H9 (cell line): ENCODE measurements at regions not wholly inside any gene's neighbourhood (a gene's known extent, or its start where the extent isn't known, plus 50 kb on each side); places are given as distances from the start of the nearest gene placed in this dataset.

Source experiments
- DNase-seq: peaks from one replicate; pipeline ENCODE4 v3.0.0-alpha.2; 2017
- H2AFZ ChIP-seq: one replicate; pipeline ENCODE4 v1.6.1; 2013; ENCODE audit warnings: mild to moderate bottlenecking, low read length, control low read depth, moderate library complexity
- H2AK5ac ChIP-seq: 2 replicates; pipeline ENCODE4 v1.6.1; 2013; ENCODE audit warnings: low read length, control low read depth, mixed read lengths; ENCODE audit not compliant: insufficient read length
- H2BK120ac ChIP-seq: one replicate; pipeline ENCODE4 v1.6.1; 2013; ENCODE audit warnings: low read depth, mild to moderate bottlenecking, low read length, control low read depth, inconsistent platforms; ENCODE audit not compliant: poor library complexity, severe bottlenecking
- H2BK12ac ChIP-seq: 2 replicates; pipeline ENCODE4 v1.6.1; 2013; ENCODE audit warnings: low read length, control low read depth, mixed read lengths, low read depth; ENCODE audit not compliant: insufficient read length
- H2BK15ac ChIP-seq: 2 replicates; pipeline ENCODE4 v1.6.1; 2013; ENCODE audit warnings: low read depth, low read length, control low read depth
- H2BK20ac ChIP-seq: one replicate; pipeline ENCODE4 v1.6.1; 2013; ENCODE audit warnings: low read depth, mild to moderate bottlenecking, low read length, control low read depth, inconsistent platforms; ENCODE audit not compliant: poor library complexity, severe bottlenecking
- H2BK5ac ChIP-seq: 2 replicates; pipeline ENCODE4 v1.6.1; 2013; ENCODE audit warnings: low read length, control low read depth, mixed read lengths; ENCODE audit not compliant: insufficient read length
- H3K14ac ChIP-seq: 2 replicates; pipeline ENCODE4 v1.6.1; 2013; ENCODE audit warnings: low read length, control low read depth; ENCODE audit not compliant: insufficient read depth
- H3K18ac ChIP-seq: 2 replicates; pipeline ENCODE4 v1.6.1; 2013; ENCODE audit warnings: low read depth, mild to moderate bottlenecking, mixed read lengths, low read length, control low read depth; ENCODE audit not compliant: insufficient read length
- H3K23ac ChIP-seq: 2 replicates; pipeline ENCODE4 v1.6.1; 2013; ENCODE audit warnings: low read length, control low read depth, mixed read lengths, low read depth; ENCODE audit not compliant: insufficient read length
- H3K23me2 ChIP-seq: 2 replicates; pipeline ENCODE4 v1.6.1; 2013; ENCODE audit warnings: low read depth, mild to moderate bottlenecking, mixed read lengths, low read length, control low read depth; ENCODE audit not compliant: insufficient read length, poor library complexity, severe bottlenecking
- H3K27ac ChIP-seq: 2 replicates; pipeline ENCODE4 v1.5.1; 2013; ENCODE audit warnings: low read length, control low read depth, mixed read lengths, low read depth; ENCODE audit not compliant: insufficient read length
- H3K27me3 ChIP-seq: 2 replicates; pipeline ENCODE4 v1.6.1; 2013; ENCODE audit warnings: low read length, control low read depth, inconsistent platforms; ENCODE audit not compliant: insufficient read depth
- H3K4ac ChIP-seq: 2 replicates; pipeline ENCODE4 v1.6.1; 2013; ENCODE audit warnings: low read depth, mild to moderate bottlenecking, control low read depth, inconsistent platforms, low read length, moderate library complexity
- H3K4me1 ChIP-seq: 2 replicates; pipeline ENCODE4 v1.6.1; 2013; ENCODE audit warnings: low read length, control low read depth, inconsistent platforms; ENCODE audit not compliant: insufficient read depth
- H3K4me2 ChIP-seq: 2 replicates; pipeline ENCODE4 v1.6.1; 2013; ENCODE audit warnings: low read length, control low read depth, mixed read lengths; ENCODE audit not compliant: insufficient read length, insufficient read depth
- H3K56ac ChIP-seq: 2 replicates; pipeline ENCODE4 v1.6.1; 2013; ENCODE audit warnings: low read depth, mild to moderate bottlenecking, mixed read lengths, low read length, control low read depth; ENCODE audit not compliant: insufficient read length
- H3K79me1 ChIP-seq: 2 replicates; pipeline ENCODE4 v1.6.1; 2013; ENCODE audit warnings: low read depth, mild to moderate bottlenecking, moderate library complexity, low read length, control low read depth, inconsistent platforms; ENCODE audit not compliant: insufficient read depth, poor library complexity, severe bottlenecking
- H3K79me2 ChIP-seq: 2 replicates; pipeline ENCODE4 v1.6.1; 2013; ENCODE audit warnings: low read length, control low read depth, inconsistent platforms; ENCODE audit not compliant: insufficient read depth
- H3K9ac ChIP-seq: 2 replicates; pipeline ENCODE4 v1.6.1; 2013; ENCODE audit warnings: low read length, control low read depth, mixed read lengths; ENCODE audit not compliant: insufficient read length; ENCODE audit errors: extremely low read depth
- H3K9me3 ChIP-seq: one replicate; pipeline ENCODE4 v1.6.1; 2013; ENCODE audit warnings: low read depth, low read length, inconsistent platforms; ENCODE audit not compliant: control insufficient read depth
- H3T11ph ChIP-seq: one replicate; pipeline ENCODE4 v1.6.1; 2013; ENCODE audit warnings: mild to moderate bottlenecking, low read length, control low read depth, inconsistent platforms
- H4K20me1 ChIP-seq: one replicate; pipeline ENCODE4 v1.6.1; 2013; ENCODE audit not compliant: control insufficient read depth, insufficient read length, insufficient read depth
- H4K5ac ChIP-seq: 2 replicates; pipeline ENCODE4 v1.6.1; 2013; ENCODE audit warnings: low read depth, mild to moderate bottlenecking, mixed read lengths, low read length, control low read depth; ENCODE audit not compliant: insufficient read length
- H4K8ac ChIP-seq: replicated peaks from 2 replicates; pipeline ENCODE4 v1.6.1; 2013; ENCODE audit warnings: low read length, control low read depth, mixed read lengths, low read depth; ENCODE audit not compliant: insufficient read length
- H4K91ac ChIP-seq: 2 replicates; pipeline ENCODE4 v1.6.1; 2013; ENCODE audit warnings: low read depth, mild to moderate bottlenecking, moderate library complexity, mixed read lengths, low read length, control low read depth; ENCODE audit not compliant: insufficient read length
- H3K27ac Mint-ChIP-seq, 3 experiments: 2 replicates in 2 of 3; 3 replicates in 1 of 3; pipeline ENCODE4 v1.8.0; 2020 to 2021; ENCODE audit warnings: mixed read lengths in 3 of 3, mild to moderate bottlenecking in 1 of 3, moderate library complexity in 1 of 3
- H3K27me3 Mint-ChIP-seq: 2 replicates; pipeline ENCODE4 v1.8.0; 2021; ENCODE audit warnings: low read depth, mild to moderate bottlenecking, moderate library complexity, mixed read lengths
- H3K36me3 Mint-ChIP-seq, 3 experiments: 2 replicates in 2 of 3; 3 replicates in 1 of 3; pipeline ENCODE4 v1.8.0; 2020 to 2021; ENCODE audit warnings: low read depth in 3 of 3, mixed read lengths in 3 of 3; ENCODE audit not compliant: insufficient read depth in 1 of 3
- H3K4me1 Mint-ChIP-seq, 2 experiments: 2 replicates each; pipeline ENCODE4 v1.8.0; 2020; ENCODE audit warnings: mixed read lengths in 2 of 2
- H3K4me3 Mint-ChIP-seq, 2 experiments: 2 replicates in 1 of 2; 3 replicates in 1 of 2; pipeline ENCODE4 v1.8.0; 2020 to 2021; ENCODE audit warnings: mild to moderate bottlenecking in 2 of 2, mixed read lengths in 2 of 2, moderate library complexity in 1 of 2
- H3K9me3 Mint-ChIP-seq, 2 experiments: 2 replicates in 1 of 2; 3 replicates in 1 of 2; pipeline ENCODE4 v1.8.0; 2020; ENCODE audit warnings: mild to moderate bottlenecking in 2 of 2, mixed read lengths in 2 of 2, moderate library complexity in 1 of 2
- WGBS: extraction: QIAGEN DNeasy Blood & Tissue Kit; methylation state at CpG from one replicate; pipeline ENCODE4 v1.1.7; 2013; ENCODE audit warnings: missing lambda C conversion rate, low lambda C conversion rate, mixed read lengths; ENCODE audit not compliant: insufficient read length; ENCODE audit errors: extremely low coverage; 5-methylcytosine and 5-hydroxymethylcytosine counted together
- TF ChIP-seq, protein P1 (sequence below): fragments of 200-600 bp; sonication (generic); conservative IDR thresholded peaks from 3 replicates; pipeline ENCODE4 v1.8.0; 2021; ENCODE audit warnings: antibody characterized with exemption, mild to moderate bottlenecking

DNA sequence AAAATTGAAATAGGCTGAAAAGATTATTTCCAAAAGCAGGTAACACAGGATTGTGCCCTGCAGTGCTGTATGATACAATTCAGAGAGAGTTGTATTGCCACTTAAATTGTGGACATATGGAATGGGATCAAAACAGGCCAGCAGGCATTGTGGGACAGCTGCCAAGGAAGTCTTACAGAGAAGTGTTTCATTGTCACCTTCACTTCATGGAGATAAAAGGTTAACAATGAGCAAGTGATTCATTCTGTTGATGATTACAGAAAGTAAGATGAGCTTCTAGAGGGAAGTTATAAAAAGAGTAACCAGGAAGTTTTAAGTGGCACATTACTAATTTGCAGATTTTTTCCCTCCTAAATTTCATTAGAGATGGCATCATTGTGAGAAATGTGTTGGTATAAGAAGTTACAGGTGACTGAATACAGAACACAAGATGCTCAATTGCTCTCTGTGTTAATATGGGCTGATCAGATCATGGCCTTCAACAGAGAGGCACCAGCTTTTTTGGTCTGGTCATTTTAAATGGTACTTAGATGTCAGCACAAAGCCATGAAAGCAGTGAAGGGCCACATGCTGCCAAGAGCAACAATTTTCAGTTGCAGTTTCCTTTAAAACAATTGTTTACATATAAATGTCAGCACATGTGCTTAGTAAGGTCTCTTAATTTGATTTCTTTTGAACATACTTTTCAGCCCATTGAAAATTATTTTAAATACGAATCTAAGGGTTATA, 402.5 kb upstream of the FKBP1C start:
- Histone ChIP-seq H2BK12ac (no peak overlapping the region), H3K9ac (no peak overlapping the region), H3K23ac (no peak overlapping the region), H3K79me2 (no peaks in the 10 kb centered on the region), H3K4me1 (peaks cover 2% of the 10 kb centered on the region; the same call in 1 of the 2 replicates), H4K20me1 (no peaks in the 10 kb centered on the region), H3K27me3 (no peaks in the 10 kb centered on the region), H2BK5ac (no peak overlapping the region), H3K79me1 (no peaks in the 10 kb centered on the region), H3K9me3 (no peaks in the 10 kb centered on the region), H3K4ac (no peak overlapping the region), H3T11ph (no peak overlapping the region), H3K4me2 (no peak overlapping the region), H4K91ac (no peak overlapping the region), H2AFZ (peak overlapping the region; percentile 48), H3K14ac (no peak overlapping the region), H3K56ac (no peak overlapping the region), H3K18ac (no peak overlapping the region), H4K5ac (no peak overlapping the region), H3K23me2 (no peaks in the 10 kb centered on the region), H2BK20ac (no peak overlapping the region), H2AK5ac (no peak overlapping the region), H3K27ac (no peak overlapping the region), H2BK15ac (no peak overlapping the region), H4K8ac (no peak overlapping the region), H2BK120ac (no peak overlapping the region)
- Mint-ChIP-seq H3K4me1 (peaks cover 11 to 13% of the 10 kb centered on the region in 2 experiments), H3K27ac (no peak overlapping the region; a peak in 1 of 7 replicates), H3K9me3 (no peaks in the 10 kb centered on the region), H3K4me3 (no peak overlapping the region), H3K27me3 (no peaks in the 10 kb centered on the region), H3K36me3 (no peaks in the 10 kb centered on the region)
- TF ChIP-seq, protein P1, sequence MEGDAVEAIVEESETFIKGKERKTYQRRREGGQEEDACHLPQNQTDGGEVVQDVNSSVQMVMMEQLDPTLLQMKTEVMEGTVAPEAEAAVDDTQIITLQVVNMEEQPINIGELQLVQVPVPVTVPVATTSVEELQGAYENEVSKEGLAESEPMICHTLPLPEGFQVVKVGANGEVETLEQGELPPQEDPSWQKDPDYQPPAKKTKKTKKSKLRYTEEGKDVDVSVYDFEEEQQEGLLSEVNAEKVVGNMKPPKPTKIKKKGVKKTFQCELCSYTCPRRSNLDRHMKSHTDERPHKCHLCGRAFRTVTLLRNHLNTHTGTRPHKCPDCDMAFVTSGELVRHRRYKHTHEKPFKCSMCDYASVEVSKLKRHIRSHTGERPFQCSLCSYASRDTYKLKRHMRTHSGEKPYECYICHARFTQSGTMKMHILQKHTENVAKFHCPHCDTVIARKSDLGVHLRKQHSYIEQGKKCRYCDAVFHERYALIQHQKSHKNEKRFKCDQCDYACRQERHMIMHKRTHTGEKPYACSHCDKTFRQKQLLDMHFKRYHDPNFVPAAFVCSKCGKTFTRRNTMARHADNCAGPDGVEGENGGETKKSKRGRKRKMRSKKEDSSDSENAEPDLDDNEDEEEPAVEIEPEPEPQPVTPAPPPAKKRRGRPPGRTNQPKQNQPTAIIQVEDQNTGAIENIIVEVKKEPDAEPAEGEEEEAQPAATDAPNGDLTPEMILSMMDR, result no peak
- DNase-seq, result no peak
- WGBS, result no CpG with 5 or more reads among the region's 1 CpG
